LoVo (cell line): ENCODE measurements at regions not wholly inside any gene's neighbourhood (a gene's known extent, or its start where the extent isn't known, plus 50 kb on each side); places are given as distances from the start of the nearest gene placed in this dataset.

Source experiments
- DNase-seq: peaks from one replicate; pipeline ENCODE4 v3.0.0-alpha.2; 2016; ENCODE audit warnings: low spot score

DNA sequence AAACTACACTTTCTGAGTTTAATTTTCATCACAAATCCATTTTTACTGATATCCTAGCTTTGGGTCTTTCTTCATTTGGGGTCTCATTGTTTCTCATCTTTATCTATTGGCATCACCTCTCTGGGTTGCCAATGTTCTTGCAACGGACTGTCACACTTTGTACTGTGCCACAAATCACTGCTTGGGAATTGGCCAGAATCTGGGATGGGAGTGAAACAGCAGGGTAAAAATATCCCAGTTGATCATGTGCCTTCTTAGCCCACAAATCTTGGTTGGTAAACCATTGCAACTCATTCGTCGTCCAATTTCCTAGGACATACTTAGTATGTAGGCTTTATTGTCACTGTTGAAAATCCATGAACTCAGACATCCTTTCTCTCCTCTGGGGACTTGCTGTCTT lies 698.5 kb downstream of the OTOL1 start:
- no peak for DNase-seq

DNA sequence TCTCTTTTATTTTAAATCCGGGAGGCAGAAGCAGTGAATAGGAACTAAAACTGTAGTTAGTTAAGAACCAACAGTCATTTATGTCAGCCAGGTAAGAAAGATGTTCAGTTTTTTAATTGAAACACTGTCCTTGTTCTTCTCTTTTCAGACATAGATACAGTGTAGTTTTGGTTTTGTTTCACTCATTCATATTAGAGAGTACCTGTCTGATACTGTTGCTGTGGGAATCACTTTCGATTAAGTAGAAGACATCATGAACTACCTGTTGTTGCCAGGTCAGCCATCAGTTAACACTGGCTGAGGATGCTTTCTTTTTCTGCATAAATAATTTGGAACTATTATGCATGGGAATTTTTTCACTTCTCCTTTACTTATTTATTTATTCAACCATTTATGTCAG lies 700.4 kb downstream of the OTOL1 start:
- no peak for DNase-seq

DNA sequence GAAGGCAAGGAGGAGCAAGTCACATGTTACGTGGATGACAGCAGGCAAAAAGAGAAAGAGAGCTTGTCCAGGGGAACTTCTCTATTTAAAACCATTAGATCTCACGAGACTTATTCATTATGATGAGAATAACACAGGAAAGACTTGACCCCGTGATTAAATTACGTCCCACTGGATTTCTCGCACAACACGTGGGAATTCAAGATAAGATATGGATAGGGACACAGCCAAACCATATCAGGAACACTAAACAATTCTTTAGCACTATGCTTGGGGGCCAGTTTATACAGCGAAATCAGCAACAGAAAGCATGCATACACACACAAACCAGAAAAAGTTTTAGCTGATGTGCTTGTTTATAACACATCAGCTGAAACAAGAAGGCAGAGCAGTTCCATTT lies 704.2 kb downstream of the OTOL1 start:
- DNase-seq = no peak

DNA sequence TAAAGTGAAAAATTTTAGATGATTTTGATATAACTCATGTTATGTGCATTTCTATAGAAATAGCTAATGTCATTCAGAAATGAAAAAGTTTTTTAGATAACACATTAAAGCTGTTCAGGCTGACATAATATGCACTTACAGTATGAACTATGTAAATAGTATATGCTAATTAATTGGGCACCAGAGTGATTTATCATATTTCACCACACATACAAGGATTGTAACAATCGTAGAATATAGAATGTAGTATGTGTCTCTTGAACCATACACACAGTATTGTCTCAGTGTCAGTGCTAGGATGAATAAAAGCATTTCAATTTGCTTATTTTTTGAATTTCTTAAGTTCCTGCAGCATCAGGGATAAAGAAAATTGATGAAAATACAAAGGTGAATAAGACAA lies 710.0 kb downstream of the OTOL1 start:
- no peak for DNase-seq

DNA sequence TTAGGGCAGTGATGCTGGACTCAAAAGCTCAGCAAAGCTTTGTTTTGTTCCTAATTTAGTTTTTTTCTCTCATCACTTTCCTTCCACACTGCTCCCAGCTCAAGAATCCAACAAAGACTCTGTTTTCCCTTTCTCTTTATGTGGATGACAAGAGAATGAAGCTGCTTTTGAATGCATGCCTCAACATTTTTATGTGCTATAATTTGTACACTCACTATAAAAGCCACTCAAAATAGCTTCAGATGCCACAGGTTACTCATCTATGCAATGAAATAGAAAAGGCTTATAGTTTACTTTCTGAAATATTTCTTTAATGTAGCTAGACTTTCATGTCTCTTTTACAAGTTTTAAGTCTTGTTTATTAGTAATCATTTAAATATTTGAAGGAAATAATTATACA lies 714.9 kb downstream of the OTOL1 start:
- no peak for DNase-seq

DNA sequence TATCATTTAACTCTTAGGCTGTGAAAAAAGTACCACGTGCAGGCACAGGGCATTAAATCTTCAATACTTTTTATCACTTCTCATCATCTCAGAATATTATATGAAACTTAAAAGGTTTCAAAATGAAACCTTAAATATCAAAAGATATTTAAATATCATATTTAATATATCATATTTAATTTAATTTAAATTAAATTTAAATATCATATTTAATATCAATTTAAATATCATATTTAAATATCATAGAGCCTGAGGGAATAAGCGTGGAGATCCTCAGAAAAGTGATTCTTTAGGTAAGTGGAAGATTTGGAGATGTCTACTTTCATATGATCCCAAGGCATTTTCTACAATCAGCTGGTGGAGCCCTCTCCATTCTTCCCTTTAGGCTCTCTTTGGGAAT lies 716.6 kb downstream of the OTOL1 start:
- no peak for DNase-seq

DNA sequence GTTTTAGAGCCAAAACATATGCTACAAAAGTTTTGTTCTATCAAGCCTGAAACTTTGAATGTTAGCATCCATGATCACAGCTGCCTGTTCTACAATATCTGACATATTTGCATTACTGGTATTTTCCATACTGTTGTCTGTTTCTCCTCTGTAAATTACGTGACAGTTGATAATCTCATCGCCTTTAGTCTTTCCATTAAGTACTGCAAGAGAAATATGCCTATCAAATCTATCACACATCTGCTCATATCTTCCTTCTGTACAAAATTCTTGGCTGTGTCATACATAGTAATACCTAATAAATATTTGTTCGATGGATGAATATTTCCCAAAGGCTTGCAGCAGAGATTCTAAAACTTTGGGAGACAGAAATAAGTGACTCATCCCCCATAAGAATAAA lies 717.3 kb downstream of the OTOL1 start:
- DNase-seq = no peak

DNA sequence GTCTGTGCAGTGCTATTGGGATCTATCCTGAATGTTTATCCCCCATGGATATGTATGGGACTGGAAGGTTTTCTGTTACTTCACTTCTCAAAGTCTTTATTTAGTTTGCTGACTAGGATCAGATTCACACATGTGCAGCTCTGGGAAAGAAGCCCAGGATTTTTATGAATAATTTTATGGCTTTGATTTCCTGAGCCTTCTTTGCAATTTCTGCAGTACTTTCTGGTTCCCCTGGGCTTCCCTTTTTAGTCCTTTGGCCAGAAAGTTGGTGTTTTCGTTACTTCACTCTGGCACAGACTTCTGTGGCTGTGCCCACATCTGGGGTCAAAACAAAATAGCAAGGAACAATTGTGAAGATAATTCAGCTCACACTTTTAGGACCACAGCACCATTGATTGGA lies 721.0 kb downstream of the OTOL1 start:
- DNase-seq = no peak

DNA sequence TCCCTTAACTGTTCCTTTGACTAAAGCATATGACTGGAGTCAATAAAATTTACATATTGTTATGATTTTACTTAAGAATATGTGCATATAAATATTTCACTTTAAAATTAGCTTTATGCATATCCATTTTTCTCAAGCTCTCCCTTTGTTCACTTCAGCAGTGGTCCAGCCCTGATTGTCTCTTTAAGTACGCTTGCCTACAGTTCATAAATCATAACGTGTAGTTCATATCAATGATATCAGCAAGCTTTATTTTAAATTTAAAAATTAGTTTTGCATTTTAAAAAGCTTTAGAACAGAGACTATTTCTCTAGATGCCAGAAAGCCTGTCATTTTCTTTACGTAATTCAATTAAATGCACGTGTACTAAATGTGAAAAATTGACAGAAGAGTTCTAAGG lies 721.9 kb downstream of the OTOL1 start:
- DNase-seq = no peak

DNA sequence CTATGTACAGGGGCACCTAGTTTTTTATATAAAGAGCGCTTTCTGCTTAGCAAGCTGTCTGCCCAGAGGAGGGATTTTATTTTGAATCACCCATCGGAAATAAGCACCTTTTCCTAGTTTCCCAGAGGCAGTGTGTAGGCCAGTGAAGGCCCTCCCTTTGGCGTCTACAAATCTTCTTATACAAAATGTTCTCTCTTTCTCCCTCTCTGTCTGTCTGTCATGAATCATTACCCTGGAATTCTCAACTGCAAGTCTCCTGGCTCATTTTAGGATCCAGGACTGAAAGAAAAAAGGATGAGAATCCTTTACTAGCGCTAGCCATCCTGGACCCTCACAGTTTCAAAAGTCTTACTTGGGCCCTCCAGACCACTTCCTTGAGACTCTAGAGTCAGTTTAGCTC lies 728.1 kb downstream of the OTOL1 start:
- no peak for DNase-seq

DNA sequence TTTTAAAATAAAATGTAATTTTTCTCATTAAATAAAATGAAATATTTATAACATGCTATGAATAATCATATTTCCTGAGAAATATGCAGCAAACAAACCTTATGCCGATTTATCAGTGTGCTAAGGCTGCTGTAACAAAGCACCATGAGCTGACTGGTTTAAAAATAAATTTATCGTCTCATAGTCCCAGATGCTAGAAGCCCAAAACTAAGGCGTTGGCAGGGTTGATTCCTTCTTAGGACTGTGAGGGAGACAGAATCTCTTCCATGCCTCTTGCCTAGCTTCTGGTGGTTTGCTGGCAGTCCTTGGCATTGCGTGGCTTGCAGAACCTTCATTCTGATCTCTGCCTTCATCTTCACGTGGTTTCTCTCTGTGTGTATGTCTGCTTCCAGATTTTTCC lies 740.3 kb downstream of the OTOL1 start:
- no peak for DNase-seq

DNA sequence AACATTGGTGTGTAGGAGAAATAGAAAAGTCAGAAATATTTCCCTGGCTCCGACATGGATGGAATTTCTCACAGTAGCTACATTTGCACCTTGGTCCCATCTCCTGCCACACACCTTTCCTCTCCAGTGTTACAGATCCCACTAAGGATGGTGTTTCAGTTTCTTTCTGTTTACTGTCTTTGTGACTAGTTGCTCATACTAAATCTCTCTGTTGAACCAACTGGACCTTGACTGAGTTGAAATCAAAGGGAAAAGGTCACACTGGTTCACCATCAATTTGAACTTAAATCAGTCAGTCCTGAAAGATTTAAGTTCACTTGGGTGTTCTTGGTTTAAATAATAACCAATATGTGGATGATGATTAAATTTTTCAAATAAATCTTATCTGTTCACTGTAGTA lies 754.2 kb downstream of the OTOL1 start:
- no peak for DNase-seq

DNA sequence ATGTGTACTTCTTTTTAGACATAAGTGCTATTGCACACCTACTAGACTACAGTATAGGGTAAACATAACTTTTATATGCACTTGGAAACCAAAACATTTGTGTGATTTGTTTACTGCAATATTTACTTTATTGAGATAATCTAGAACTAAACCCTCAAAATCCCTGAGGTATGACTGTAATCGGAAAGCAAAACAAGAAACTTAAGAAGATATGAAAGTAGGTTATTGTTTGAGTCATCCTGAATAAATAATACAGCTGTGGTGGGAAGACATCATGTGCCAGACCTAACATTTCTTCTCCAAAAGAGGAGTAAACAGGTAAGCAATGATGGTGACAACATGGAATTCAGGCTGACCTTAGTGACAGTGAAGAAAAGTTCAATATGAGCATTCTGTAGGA lies 765.5 kb downstream of the OTOL1 start:
- DNase-seq = no peak

DNA sequence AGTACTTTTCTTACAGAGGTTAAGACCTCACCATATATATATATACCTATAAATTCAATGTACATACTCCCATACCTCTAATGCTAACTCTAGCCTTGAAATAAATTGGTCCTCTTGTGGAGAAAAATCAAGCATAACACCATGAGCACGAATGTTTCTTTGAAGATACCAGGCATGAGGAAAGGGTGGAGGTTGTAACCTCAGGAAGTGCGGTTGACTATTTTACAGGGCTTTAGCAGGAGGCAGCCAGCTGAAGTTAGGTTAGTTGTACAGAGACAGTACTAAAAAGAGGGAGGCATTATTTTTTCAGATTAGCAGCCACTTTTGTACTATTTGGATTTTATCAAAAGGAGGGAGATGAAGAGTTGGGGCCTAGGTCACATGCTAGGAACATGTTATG lies 767.0 kb downstream of the OTOL1 start:
- no peak for DNase-seq

DNA sequence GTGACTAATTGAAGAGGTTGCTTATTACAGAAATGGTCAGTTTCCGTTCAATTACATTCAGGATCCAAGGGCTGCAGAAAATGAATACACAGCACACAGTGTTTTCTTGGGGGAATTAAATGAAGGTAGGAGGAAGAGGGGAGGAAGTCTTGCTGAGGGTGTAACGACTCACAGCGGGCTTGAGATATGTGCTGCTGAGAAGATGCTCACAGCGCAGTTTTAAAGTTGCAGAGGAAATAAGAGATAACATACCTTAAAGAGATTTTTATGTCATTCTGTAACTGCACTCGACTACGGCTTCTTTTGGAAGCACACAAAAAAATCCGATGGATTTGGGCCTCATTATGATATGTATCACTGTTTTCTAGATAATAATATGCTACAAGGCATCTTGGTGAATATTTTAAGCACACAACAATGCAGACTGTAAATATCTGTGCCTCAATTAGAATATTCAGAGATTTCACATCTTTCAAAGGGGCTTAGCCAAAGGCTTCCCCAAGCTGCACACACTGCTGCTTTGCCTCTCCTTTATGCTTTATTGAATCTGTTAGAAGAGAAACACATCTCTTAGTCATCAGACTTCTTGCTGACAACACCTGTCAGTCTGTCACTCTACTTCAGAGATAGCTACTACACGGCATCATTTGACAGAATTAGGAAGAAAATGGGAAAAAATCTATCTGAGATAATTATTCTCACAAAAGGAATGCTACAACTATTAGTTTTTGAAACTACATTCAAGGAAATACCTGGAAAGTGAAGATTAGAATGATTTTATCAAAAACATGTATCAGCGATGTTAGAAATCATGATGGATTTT lies 773.2 kb downstream of the OTOL1 start:
- DNase-seq = no peak

DNA sequence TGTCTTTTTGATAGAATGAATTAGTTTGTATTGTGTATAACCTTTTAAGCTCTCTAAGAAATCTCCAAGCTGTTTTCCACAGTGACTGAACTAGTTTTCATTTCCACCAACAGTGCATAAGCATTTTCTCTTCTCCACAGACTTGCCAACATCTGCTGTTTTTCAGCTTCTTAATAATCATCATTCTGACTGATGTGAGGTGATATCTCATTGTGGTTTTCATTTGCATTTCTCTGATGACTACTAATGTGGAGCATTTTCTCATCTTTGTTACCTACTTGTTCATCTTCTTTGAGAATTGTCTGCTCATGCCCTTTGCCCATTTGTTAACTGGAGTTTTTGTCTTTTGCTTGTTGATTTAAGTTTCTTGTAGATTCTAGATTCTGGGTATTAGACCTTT lies 777.5 kb downstream of the OTOL1 start:
- DNase-seq = no peak

DNA sequence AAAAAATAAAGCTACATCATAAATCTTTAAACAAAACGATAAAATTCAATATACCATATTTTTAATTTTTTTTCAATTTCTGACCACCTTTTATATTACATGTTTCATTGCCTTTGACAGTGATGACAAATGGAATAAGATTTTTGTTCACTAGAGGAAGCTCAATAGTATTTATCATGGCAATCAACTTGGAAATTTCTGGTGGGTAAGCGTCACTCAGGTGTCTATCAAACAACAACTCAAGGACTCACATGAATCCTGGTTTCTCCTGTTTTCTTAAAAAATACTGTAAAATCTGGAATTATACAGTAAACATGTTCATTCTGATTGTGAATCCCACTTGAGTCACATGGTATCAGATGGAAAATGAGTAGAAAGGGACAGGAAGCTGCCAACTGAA lies 782.2 kb downstream of the OTOL1 start:
- DNase-seq = no peak

DNA sequence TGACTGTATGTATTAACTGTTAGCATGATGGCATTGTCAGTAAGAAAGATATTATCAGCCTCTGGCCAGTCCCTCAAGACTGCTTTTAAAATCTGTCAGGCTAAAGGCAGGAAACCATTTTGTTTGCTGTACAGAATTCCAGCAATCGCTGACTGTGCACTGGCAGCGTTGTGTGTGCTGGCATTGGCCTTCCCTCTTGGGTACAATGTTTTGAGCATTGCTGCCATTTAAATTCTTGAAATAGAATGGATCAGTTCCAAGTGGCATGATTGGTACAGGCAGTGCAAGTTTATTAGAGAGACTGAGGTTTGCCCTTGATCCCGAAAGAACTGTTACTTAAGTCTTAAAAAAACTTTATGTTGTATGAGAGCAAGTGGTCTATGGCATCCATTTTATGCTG lies 788.7 kb downstream of the OTOL1 start:
- no peak for DNase-seq

DNA sequence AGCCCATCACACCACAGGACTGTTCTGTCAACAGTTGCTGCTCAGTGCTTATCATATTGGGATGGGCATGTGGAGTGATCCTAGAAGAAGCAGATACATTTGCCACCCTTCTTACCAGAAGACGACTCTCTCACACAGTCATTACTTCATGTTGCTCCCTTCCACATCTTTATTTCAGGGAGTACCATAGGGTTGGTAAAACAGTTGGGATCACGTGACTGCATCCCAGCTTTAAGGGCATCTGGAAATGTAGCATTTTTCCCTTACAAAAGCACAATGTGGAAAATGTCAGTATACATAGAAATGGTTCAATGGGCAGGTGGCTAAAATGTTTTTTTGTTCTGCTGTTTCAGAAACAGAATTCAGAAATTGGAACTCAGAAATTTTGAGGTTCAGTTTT lies 791.0 kb downstream of the OTOL1 start:
- DNase-seq = no peak

DNA sequence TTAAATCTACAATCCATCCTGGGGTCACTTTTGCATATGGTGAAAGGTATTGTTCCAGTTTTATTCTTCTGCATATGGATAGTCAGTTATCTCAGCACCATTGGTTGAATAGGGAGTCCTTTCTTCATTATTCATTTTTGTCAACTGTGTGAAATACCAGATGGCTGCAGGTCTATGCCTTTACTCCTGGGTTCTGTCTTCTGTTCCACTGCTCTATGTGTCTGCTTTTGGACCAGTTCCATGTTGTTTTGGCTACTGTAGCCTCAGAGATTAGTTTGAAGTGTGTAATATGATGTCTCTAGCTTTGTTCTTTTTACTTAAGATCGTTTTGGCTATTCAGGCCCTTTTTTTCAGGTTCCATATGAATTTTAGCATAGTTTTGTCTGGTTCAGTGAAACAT lies 795.8 kb downstream of the OTOL1 start:
- no peak for DNase-seq

DNA sequence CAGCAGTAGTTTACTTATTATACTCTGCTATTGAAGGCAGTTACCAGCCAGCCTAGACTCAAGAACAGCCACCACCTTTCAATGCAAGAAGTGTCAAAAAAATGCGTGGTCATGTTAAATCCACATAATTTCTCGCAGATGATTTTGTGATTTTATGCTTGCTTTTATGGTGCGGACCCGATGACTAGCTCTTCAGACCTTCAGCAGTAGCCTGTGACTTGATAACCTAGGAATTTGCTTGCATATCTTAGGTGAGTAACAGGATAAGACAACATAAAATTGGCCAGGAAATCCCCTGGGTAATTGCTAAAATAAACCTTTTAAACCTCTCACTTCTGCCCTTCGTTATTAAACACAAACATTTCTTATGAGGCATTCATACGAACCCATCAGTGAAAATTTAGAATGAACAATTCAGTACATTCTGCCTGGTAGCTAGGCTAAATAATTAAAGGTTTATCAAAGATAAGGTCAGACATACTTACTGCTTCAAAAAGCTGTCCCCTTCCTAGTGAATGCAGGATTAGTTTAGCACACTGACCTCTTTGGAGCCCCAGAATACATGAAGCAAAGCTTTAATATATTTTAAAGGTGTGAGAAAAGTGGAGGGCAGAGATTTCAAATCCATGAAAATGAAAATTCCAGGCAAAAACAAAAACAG lies 798.8 kb downstream of the OTOL1 start:
- peak; percentile 41 for DNase-seq

DNA sequence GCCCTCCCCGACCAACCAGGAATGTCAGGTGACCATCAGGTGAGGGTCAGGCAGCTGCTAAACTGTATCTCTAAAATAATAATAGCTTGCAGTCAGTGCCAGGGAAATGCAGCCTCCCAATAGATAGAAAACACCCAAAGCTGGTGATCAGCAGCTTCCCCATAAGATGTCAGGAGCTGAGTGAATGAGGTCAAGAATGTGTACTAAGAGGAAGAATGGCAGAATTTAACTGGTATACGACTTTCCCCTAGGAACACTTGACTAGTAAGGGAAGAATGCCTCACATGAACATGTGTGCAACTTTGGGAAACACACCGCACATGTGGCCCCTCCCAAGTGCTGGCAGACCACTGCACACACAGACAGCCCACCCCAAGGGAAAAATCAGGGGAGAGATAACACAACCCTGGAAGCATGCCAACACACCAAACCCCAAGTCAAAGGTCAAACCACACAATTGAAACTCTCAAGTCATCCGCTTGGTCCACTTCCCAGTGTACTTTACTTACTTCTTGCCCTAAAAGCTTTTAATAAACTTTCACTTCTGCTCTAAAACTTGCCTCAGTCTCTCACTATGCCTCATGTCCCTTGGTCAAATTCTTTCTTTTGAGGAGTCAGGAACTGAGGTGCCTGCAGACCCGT lies 806.5 kb downstream of the OTOL1 start:
- no peak for DNase-seq

DNA sequence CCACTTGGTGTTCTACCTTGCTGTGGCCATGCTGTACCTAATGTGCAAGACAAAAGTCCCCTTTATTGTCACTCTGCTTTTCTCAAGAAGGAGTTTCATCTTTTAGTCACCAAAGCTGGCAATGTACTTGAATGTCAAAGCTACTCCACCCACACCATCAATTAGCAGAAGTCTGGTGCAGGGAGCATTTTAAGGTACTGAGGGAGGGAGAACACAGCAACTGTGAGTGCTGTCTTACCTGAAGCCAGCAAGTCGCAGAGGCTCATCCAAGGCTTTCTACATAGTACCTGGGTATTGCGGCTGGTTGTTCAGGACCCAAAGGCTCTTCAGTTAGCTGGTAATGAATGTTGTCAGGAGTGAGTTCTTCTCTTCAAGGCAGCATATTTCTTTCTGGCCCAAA lies 820.4 kb downstream of the OTOL1 start:
- DNase-seq = no peak

DNA sequence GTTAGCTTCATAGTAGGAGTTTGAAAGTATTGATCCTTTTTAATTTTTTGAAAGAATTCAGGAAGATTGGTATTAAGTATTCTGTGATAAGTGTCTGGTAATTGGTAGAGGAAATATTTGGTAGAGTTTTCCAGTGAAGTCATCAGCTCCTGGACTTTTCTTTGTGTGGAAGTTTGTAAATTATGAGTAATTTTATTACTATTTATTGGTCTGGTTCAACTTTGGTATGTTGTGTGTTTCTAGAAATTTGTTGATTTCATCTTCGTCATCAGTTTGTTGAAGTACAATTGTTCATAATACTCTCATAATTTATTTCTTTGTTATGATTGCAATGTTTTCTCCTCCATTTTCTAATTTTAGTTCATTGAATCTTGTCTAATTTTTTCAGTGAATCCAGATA lies 832.0 kb downstream of the OTOL1 start:
- no peak for DNase-seq
